Kidney (tissue), 13 donors: ENCODE measurements at regions not wholly inside any gene's neighbourhood (a gene's known extent, or its start where the extent isn't known, plus 50 kb on each side); places are given as distances from the start of the nearest gene placed in this dataset.

Source experiments
- DNase-seq, 5 donors: peaks; one replicate each; pipeline ENCODE4 v3.0.0-alpha.2; 2013 to 2020
- FAIRE-seq: peaks from 2 replicates; lab custom pipeline; 2012; peaks lifted over from hg19 to GRCh38; lab: Jason Lieb, UNC
- H3K27ac ChIP-seq, 2 donors: one replicate each; pipeline ENCODE4 v1.7.0; 2013; ENCODE audit warnings: low read depth in 2 of 2, low read length in 2 of 2, inconsistent platforms in 1 of 2
- H3K27me3 ChIP-seq: one replicate; pipeline ENCODE4 v1.7.1; 2013; ENCODE audit warnings: low read length, inconsistent platforms; ENCODE audit not compliant: control insufficient read depth, insufficient read depth
- H3K36me3 ChIP-seq, 3 donors: one replicate each; pipeline versions ENCODE4 v1.7.0 to v1.7.1; 2013; ENCODE audit warnings: low read length in 3 of 3, control low read depth in 1 of 3, inconsistent platforms in 1 of 3; ENCODE audit not compliant: insufficient read depth in 3 of 3, control insufficient read depth in 2 of 3
- H3K4me1 ChIP-seq, 3 donors: one replicate each; pipeline versions ENCODE4 v1.7.0 to v1.7.1; 2013; ENCODE audit warnings: low read length in 3 of 3, inconsistent platforms in 1 of 3, low read depth in 1 of 3; ENCODE audit not compliant: control insufficient read depth in 2 of 3, insufficient read depth in 2 of 3
- H3K4me3 ChIP-seq, 3 donors: one replicate each; pipeline versions ENCODE4 v1.7.0 to v1.8.1; 2013; ENCODE audit warnings: low read length in 3 of 3, control low read depth in 1 of 3, inconsistent platforms in 1 of 3
- H3K9ac ChIP-seq, 3 donors: one replicate each; pipeline versions ENCODE4 v1.7.0 to v1.7.1; 2013; ENCODE audit warnings: low read length in 3 of 3, control low read depth in 1 of 3, inconsistent platforms in 1 of 3
- H3K9me3 ChIP-seq, 3 donors: one replicate each; pipeline versions ENCODE4 v1.7.0 to v1.7.1; 2013; ENCODE audit warnings: low read length in 3 of 3, control low read depth in 1 of 3, inconsistent platforms in 1 of 3; ENCODE audit not compliant: control insufficient read depth in 2 of 3, insufficient read depth in 1 of 3
- intact Hi-C: fragments of 100-400 bp; cut with DNase I; formaldehyde crosslinking; loops from one replicate; pipeline ENCODE4 v1.11.1; 2022
- TF ChIP-seq, protein P1 (sequence below): IDR thresholded peaks from 3 replicates; pipeline ENCODE4 v1.5.1; 2012; ENCODE audit warnings: mild to moderate bottlenecking, moderate library complexity, borderline replicate concordance; ENCODE audit not compliant: insufficient read depth; ENCODE audit errors: extremely low read depth
- donor health status: control.
- donor health status: control.
- donor health status: control.
- donor health status: control.
- donor health status: control.
- donor health status: DM: yes; HTN: yes; CAD: no.
- donor health status: Normal renal cell carcinoma (clear cell type).

DNA sequence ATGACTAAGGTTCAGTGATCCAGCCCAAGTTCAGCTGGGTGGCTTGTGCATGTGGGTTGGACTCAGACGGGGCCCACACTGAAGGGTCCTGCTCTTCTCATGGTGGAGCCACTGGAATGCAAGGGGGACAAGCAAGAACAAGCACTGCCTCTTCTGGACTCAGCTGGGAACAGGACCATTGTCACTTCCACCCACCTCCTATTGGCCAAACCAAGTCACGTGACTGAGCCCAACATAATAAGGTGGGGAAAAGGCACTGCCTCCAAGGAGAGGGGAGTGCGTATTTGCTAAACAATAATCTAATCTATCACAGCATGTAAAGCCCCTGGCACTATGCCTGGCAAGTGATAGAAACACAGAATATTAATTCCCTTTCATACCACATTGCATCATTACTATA lies 87.1 kb downstream of the CHST1 start:
- no peak for DNase-seq
- Histone ChIP-seq H3K27ac (no peak overlapping the region), H3K27me3 (no peaks in the 10 kb centered on the region), H3K4me3 (no peak overlapping the region), H3K36me3 (no peaks in the 10 kb centered on the region), H3K9ac (no peak overlapping the region), H3K4me1 (no peaks in the 10 kb centered on the region), H3K9me3 (no peaks in the 10 kb centered on the region)
- FAIRE-seq = no peak
- TF ChIP-seq, protein P1, sequence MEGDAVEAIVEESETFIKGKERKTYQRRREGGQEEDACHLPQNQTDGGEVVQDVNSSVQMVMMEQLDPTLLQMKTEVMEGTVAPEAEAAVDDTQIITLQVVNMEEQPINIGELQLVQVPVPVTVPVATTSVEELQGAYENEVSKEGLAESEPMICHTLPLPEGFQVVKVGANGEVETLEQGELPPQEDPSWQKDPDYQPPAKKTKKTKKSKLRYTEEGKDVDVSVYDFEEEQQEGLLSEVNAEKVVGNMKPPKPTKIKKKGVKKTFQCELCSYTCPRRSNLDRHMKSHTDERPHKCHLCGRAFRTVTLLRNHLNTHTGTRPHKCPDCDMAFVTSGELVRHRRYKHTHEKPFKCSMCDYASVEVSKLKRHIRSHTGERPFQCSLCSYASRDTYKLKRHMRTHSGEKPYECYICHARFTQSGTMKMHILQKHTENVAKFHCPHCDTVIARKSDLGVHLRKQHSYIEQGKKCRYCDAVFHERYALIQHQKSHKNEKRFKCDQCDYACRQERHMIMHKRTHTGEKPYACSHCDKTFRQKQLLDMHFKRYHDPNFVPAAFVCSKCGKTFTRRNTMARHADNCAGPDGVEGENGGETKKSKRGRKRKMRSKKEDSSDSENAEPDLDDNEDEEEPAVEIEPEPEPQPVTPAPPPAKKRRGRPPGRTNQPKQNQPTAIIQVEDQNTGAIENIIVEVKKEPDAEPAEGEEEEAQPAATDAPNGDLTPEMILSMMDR = no peak
- intact Hi-C loops = no loop called here

DNA sequence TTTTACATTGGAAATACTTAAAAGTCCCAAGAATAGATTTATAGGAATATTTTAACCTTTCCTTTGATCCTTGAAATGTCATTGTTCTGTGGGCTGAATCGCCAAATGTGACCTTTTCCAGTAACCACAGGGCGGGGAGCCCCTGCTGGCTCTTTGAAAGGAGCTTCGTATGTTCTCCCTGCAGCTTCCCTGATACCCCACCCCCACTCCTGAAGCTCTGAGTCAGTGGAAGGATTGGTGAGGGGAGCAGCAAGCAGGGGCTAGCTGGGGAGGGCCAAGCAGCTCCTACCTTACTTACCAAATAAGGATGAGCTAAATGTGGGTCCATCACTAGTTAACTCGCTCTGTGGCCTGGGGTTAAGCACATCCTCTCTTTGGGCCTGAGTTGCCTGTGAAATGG lies 87.7 kb downstream of the CHST1 start:
- intact Hi-C loops = no loop called here
- H3K27ac ChIP-seq = no peak overlapping the region
- H3K4me3 ChIP-seq = no peak overlapping the region
- DNase-seq (no peak), FAIRE-seq (no peak)
- no peaks in the 10 kb centered on the region for H3K4me1 ChIP-seq
- no peak overlapping the region for H3K9ac ChIP-seq
- no peaks in the 10 kb centered on the region for H3K36me3 ChIP-seq
- TF ChIP-seq, protein P1 = no peak
- H3K9me3 ChIP-seq = no peaks in the 10 kb centered on the region
- H3K27me3 ChIP-seq = no peaks in the 10 kb centered on the region

DNA sequence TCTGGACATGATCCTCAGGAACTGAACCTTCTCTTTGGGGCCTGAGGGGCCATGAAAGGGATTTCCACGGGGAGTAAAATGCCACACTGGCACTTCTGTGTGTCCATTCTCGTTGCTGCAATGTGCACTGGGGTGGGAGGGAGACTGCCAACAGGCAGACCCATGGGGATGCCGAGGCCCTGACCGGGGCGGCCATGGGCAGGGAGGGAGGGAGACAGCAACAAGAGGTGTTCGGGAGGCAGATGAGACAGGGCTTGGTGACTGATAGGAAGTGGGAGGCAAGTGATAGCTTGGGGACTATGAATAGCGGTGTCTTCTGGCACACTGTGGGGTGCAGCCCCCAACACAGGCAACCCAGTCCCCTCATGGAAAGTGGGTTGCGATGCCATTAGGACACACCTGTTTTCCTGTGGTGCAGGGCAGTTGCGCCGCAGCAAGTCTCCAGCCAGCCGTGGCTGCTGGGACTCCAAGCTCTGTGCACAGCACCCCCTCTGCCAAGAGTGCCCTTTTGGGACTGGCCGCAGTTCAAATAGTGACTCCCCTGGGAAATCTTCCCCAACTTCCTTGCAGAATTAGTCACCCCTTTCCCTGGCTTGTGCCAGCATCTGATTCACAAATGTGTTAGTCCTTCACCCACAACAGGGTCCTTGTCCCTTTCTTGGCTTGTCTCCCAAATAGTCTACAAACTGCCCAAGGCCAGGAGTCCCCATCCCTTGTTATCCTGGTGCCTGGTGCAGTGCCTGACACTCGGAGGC lies 88.8 kb downstream of the CHST1 start:
- TF ChIP-seq, protein P1 = no peak

More for the DNA sequence above, 88.8 kb downstream of the CHST1 start:
- DNase-seq (no peak), FAIRE-seq (no peak)
- H3K9me3 ChIP-seq = no peaks in the 10 kb centered on the region
- H3K9ac ChIP-seq = no peak overlapping the region
- H3K4me3 ChIP-seq = no peak overlapping the region
- H3K4me1 ChIP-seq = no peaks in the 10 kb centered on the region
- intact Hi-C loops = no loop called here
- no peak overlapping the region for H3K27ac ChIP-seq
- H3K36me3 ChIP-seq = no peaks in the 10 kb centered on the region
- H3K27me3 ChIP-seq = no peaks in the 10 kb centered on the region
